WTC11 (cell line): ENCODE measurements at regions not wholly inside any gene's neighbourhood (a gene's known extent, or its start where the extent isn't known, plus 50 kb on each side); places are given as distances from the start of the nearest gene placed in this dataset.

Experiments used
- ATAC-seq: fragments of 200-7000 bp; cut with Tn5 transposase; 2 replicates; pipeline ENCODE4 v1.10.0; 2021; ENCODE audit warnings: mild to moderate bottlenecking, moderate library complexity
- CTCF ChIA-PET: fragments of 300-600 bp; sonication (Branson Sonifier 250); formaldehyde crosslinking; loops from one replicate; lab custom pipeline; 2021; ENCODE audit warnings: antibody characterized with exemption; lab: Charles Lee
- POLR2A ChIA-PET: fragments of 350-600 bp; sonication (Branson Sonifier 250); formaldehyde crosslinking; loops from one replicate; lab custom pipeline; 2021; ENCODE audit warnings: antibody characterized with exemption; lab: Charles Lee
- DNase-seq: peaks from one replicate; pipeline ENCODE4 v3.0.0; 2021; ENCODE audit warnings: low spot score
- H3K27ac Mint-ChIP-seq: 2 replicates; pipeline ENCODE4 v1.8.0; 2021; ENCODE audit warnings: mixed read lengths
- H3K27me3 Mint-ChIP-seq: 2 replicates; pipeline ENCODE4 v1.8.0; 2021; ENCODE audit warnings: low read depth, mild to moderate bottlenecking, moderate library complexity, mixed read lengths
- H3K36me3 Mint-ChIP-seq: 2 replicates; pipeline ENCODE4 v1.8.0; 2021; ENCODE audit warnings: mixed read lengths
- H3K4me1 Mint-ChIP-seq: 2 replicates; pipeline ENCODE4 v1.8.0; 2022; ENCODE audit warnings: mixed read lengths
- H3K4me3 Mint-ChIP-seq: 2 replicates; pipeline ENCODE4 v1.8.0; 2021; ENCODE audit warnings: mild to moderate bottlenecking, moderate library complexity, mixed read lengths
- H3K9me3 Mint-ChIP-seq: 2 replicates; pipeline ENCODE4 v1.8.0; 2021; ENCODE audit warnings: mixed read lengths
- ATF3 ChIP-seq: sonication (generic); formaldehyde crosslinking; conservative IDR thresholded peaks from 2 replicates; pipeline ENCODE4 v1.8.1; 2022; ENCODE audit warnings: mild to moderate bottlenecking, missing genetic modification reagents
- ERG ChIP-seq: fragments of 250-450 bp; sonication (Bioruptor Pico); IDR thresholded peaks from 2 replicates; pipeline ENCODE4 v1.8.0; 2021; ENCODE audit warnings: mild to moderate bottlenecking
- ESRRA ChIP-seq: sonication (generic); formaldehyde crosslinking; IDR thresholded peaks from 2 replicates; pipeline ENCODE4 v1.8.1; 2022; ENCODE audit warnings: mild to moderate bottlenecking, missing genetic modification reagents, borderline replicate concordance
- FOXK1 ChIP-seq: sonication (generic); formaldehyde crosslinking; IDR thresholded peaks from 2 replicates; pipeline ENCODE4 v1.8.0; 2022; ENCODE audit warnings: mild to moderate bottlenecking, moderate library complexity, missing genetic modification reagents
- GRHL2 ChIP-seq: fragments of 250-450 bp; sonication (Bioruptor Pico); IDR thresholded peaks from 2 replicates; pipeline ENCODE4 v1.8.0; 2022; ENCODE audit warnings: mild to moderate bottlenecking, moderate library complexity; ENCODE audit not compliant: insufficient replicate concordance, severe bottlenecking
- GTF2I ChIP-seq: fragments of 250-450 bp; sonication (Bioruptor Pico); conservative IDR thresholded peaks from 2 replicates; pipeline ENCODE4 v1.4.0; 2021; ENCODE audit warnings: mild to moderate bottlenecking
- HMGXB4 ChIP-seq: sonication (generic); formaldehyde crosslinking; IDR thresholded peaks from 2 replicates; pipeline ENCODE4 v1.8.1; 2023; ENCODE audit warnings: mild to moderate bottlenecking, moderate library complexity, missing genetic modification reagents
- JUN ChIP-seq: sonication (generic); formaldehyde crosslinking; IDR thresholded peaks from 2 replicates; pipeline ENCODE4 v1.8.0; 2023; ENCODE audit warnings: mild to moderate bottlenecking, missing genetic modification reagents
- MLX ChIP-seq: sonication (generic); formaldehyde crosslinking; IDR thresholded peaks from 2 replicates; pipeline ENCODE4 v1.8.1; 2023; ENCODE audit warnings: mild to moderate bottlenecking, missing genetic modification reagents, moderate library complexity
- NFATC4 ChIP-seq: fragments of 250-450 bp; sonication (Bioruptor Pico); IDR thresholded peaks from 2 replicates; pipeline ENCODE4 v1.9.0; 2021; ENCODE audit warnings: mild to moderate bottlenecking
- NFYB ChIP-seq: sonication (generic); formaldehyde crosslinking; conservative IDR thresholded peaks from 2 replicates; pipeline ENCODE4 v1.8.0; 2022; ENCODE audit warnings: low read depth, missing genetic modification reagents
- PRRX2 ChIP-seq: fragments of 250-450 bp; sonication (Bioruptor Pico); IDR thresholded peaks from 2 replicates; pipeline ENCODE4 v1.8.0; 2021; ENCODE audit warnings: mild to moderate bottlenecking
- SMAD3 ChIP-seq: sonication (generic); formaldehyde crosslinking; IDR thresholded peaks from 2 replicates; pipeline ENCODE4 v1.8.0; 2022; ENCODE audit warnings: missing genetic modification reagents, mild to moderate bottlenecking, borderline replicate concordance
- SMAD4 ChIP-seq: sonication (generic); formaldehyde crosslinking; IDR thresholded peaks from 2 replicates; pipeline ENCODE4 v1.8.0; 2022; ENCODE audit warnings: mild to moderate bottlenecking, missing genetic modification reagents
- SP1 ChIP-seq: sonication (generic); formaldehyde crosslinking; conservative IDR thresholded peaks from 2 replicates; pipeline ENCODE4 v1.8.1; 2022; ENCODE audit warnings: missing genetic modification reagents
- STAT6 ChIP-seq: sonication (generic); formaldehyde crosslinking; conservative IDR thresholded peaks from 2 replicates; pipeline ENCODE4 v1.8.1; 2023; ENCODE audit warnings: mild to moderate bottlenecking, low read depth, missing genetic modification reagents, moderate library complexity
- TCF7 ChIP-seq: sonication (generic); formaldehyde crosslinking; IDR thresholded peaks from 2 replicates; pipeline ENCODE4 v1.8.0; 2022; ENCODE audit warnings: mild to moderate bottlenecking, low read depth, missing genetic modification reagents, moderate library complexity
- TEAD4 ChIP-seq: sonication (generic); formaldehyde crosslinking; IDR thresholded peaks from 2 replicates; pipeline ENCODE4 v1.8.0; 2022; ENCODE audit warnings: mild to moderate bottlenecking, missing genetic modification reagents
- TP53 ChIP-seq: sonication (generic); formaldehyde crosslinking; IDR thresholded peaks from 2 replicates; pipeline ENCODE4 v1.8.1; 2023; ENCODE audit warnings: mild to moderate bottlenecking, missing genetic modification reagents
- USF1 ChIP-seq: sonication (generic); formaldehyde crosslinking; IDR thresholded peaks from 2 replicates; pipeline ENCODE4 v1.8.0; 2022; ENCODE audit warnings: mild to moderate bottlenecking, missing genetic modification reagents
- ZNF219 ChIP-seq: sonication (generic); formaldehyde crosslinking; IDR thresholded peaks from 2 replicates; pipeline ENCODE4 v1.8.0; 2023; ENCODE audit warnings: missing genetic modification reagents, mild to moderate bottlenecking, borderline replicate concordance
- ZNF232 ChIP-seq: sonication (generic); formaldehyde crosslinking; IDR thresholded peaks from 2 replicates; pipeline ENCODE4 v1.8.0; 2022; ENCODE audit warnings: mild to moderate bottlenecking, missing genetic modification reagents
- ZNF512 ChIP-seq: sonication (generic); formaldehyde crosslinking; IDR thresholded peaks from 2 replicates; pipeline ENCODE4 v1.8.1; 2022; ENCODE audit warnings: missing genetic modification reagents, borderline replicate concordance
- ZNF671 ChIP-seq: fragments of 250-450 bp; sonication (Bioruptor Pico); IDR thresholded peaks from 2 replicates; pipeline ENCODE4 v1.8.0; 2021; ENCODE audit warnings: mild to moderate bottlenecking

GRCh38 chr6:156510242-156510641 lies 266.9 kb upstream of the ARID1B start:
- Mint-ChIP-seq H3K27ac (no peak overlapping the region), H3K9me3 (no peaks in the 10 kb centered on the region), H3K27me3 (no peaks in the 10 kb centered on the region), H3K4me3 (no peak overlapping the region), H3K36me3 (no peaks in the 10 kb centered on the region), H3K4me1 (no peaks in the 10 kb centered on the region)
- ChIA-PET POLR2A (no interaction called here), CTCF (no interaction called here)
- no peak for ATAC-seq
- TF ChIP-seq ATF3 (no peak), FOXK1 (no peak), SMAD3 (CRISPR knock-in tag) (no peak), TEAD4 (no peak), NFATC4 (no peak), SP1 (CRISPR knock-in tag) (no peak), ZNF512 (no peak), ZNF219 (CRISPR knock-in tag) (no peak), SMAD4 (no peak), TCF7 (no peak)
- DNase-seq: no peak

- H3K4me1 Mint-ChIP-seq: no peaks in the 10 kb centered on the region
- DNase-seq (no peak), ATAC-seq (no peak)
- TF ChIP-seq NFYB (CRISPR knock-in tag) (no peak), USF1 (CRISPR knock-in tag) (no peak), TEAD4 (no peak), STAT6 (CRISPR knock-in tag) (no peak), JUN (CRISPR knock-in tag) (no peak), ZNF512 (no peak), PRRX2 (CRISPR knock-in tag) (no peak), ERG (no peak), HMGXB4 (CRISPR knock-in tag) (no peak), ZNF232 (CRISPR knock-in tag) (no peak), GTF2I (CRISPR knock-in tag) (no peak), MLX (no peak), SP1 (CRISPR knock-in tag) (no peak), GRHL2 (CRISPR knock-in tag) (no peak), SMAD3 (CRISPR knock-in tag) (no peak), ESRRA (no peak), ZNF671 (CRISPR knock-in tag) (no peak), TP53 (CRISPR knock-in tag) (no peak)
- ChIA-PET CTCF (no interaction called here), POLR2A (no interaction called here)
- no peaks in the 10 kb centered on the region for H3K27me3 Mint-ChIP-seq
- H3K27ac Mint-ChIP-seq: no peak overlapping the region
- H3K9me3 Mint-ChIP-seq: no peaks in the 10 kb centered on the region
- no peak overlapping the region for H3K4me3 Mint-ChIP-seq
- no peaks in the 10 kb centered on the region for H3K36me3 Mint-ChIP-seq
These were observed 267.7 kb upstream of the ARID1B start for GRCh38 chr6:156509496-156509895.
